NOMO-1 (cell line): ENCODE measurements at regions not wholly inside any gene's neighbourhood (a gene's known extent, or its start where the extent isn't known, plus 50 kb on each side); places are given as distances from the start of the nearest gene placed in this dataset.

ENCODE experiments used
- DNase-seq, 2 experiments: peaks; one replicate each; lab custom pipeline; 2025; ENCODE audit not compliant: unreplicated experiment in 2 of 2; lab: John Stamatoyannopoulos, UW

DNA sequence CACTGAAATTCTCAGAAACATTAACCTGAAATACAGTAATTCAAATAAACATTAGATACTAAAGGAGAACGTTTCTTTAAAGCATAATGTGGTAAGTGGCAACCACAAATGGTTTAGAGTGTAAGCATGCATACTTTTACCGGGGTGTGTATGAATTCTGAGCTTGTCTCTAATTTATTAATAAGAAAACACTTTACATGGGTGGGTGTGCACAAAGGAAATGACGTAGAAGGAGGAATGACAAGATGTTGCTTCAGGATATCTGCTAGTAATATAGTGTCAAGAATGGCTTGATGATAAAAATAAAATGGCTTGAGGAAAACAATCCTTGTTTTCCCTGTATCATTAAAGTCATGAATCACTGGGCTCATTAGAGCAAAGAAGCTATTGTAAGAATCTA, 92.5 kb downstream of the ARL4A start:
- DNase-seq: no peak

DNA sequence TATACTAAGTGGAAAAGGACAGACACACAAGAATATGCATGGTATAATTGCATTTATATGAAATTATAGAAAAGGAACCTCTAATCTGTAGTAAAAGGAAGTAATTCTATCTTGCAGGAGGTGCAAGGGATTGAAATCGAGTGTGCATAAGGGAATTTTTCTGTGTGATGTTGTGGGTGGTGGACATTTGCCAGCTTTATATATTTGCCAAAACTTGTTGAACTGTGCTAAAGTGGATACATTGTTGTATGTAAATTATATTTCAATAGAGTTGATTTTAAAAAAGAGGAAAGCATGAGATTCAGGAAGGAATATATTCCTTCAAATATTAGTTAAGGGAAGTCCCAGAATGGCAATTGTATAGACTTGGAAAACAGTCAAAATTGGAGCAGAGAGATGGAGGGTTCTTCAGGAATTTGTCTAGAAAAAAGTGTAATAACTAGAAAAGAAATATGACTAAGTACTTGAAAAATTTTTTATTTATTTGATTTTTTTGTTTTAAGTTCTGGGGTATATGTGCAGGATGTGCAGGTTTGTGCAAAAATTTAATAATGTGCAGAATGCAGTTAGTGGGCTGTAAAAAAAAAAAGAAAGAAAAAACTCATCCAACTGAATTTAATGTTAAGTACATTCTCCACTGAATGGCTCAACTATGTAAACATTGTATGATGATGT, 96.1 kb downstream of the ARL4A start:
- no peak for DNase-seq

DNA sequence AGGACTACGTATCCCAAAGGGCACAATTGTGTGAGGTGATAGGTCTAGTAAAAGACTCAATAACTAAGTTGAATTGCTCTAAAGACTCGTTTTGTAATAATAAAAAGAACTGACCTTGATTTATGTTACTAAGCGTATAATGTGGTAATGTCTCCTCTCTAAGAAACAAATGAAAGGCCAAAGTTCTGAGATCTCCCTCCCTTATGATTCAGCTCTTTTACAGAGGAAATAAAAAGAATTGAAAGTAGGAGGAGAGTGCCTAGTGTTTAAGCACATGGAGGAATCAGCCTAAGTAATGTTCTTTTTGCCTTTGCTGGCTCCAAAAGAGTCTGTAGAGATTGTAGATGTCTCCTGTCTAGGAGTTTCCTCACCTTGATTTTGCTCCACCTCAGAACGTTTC, 98.0 kb downstream of the ARL4A start:
- no peak for DNase-seq

DNA sequence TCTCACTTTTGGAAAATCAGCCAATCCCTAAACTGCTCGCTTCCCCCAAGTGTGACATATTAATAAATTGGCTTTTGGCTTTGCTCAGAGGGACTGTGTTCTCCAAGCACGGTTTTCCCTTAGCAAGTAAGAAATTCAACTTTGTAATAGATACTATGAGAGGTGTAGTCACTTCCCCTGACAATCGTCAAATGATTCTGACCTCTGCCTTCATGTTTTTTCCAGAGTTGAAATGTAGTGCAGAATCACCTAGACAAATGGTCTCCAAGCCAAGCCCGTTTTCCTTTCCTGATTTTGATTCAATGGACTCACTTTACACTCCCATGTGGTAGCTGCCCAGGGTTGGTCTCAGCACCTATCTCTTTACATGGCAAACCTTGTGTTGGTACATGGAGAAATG, 99.1 kb downstream of the ARL4A start:
- DNase-seq: no peak

DNA sequence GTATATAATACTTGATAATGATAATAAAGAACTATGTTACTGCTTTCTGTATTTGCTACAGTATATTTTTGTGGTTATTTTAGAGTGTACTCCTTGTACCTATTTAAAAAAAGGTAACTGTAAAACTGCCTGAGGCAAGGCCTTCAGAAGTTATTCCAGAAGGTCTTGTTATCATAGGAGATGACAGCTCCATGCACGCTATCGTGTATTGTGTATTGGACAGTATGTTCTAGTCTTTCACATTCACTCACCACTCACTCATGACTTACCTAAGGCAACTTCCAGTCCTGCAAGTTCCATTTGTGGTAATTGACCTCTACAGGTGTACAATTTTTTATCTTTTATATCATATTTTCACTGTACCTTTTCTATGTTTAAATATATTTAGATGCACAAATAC, 100.7 kb downstream of the ARL4A start:
- no peak for DNase-seq

DNA sequence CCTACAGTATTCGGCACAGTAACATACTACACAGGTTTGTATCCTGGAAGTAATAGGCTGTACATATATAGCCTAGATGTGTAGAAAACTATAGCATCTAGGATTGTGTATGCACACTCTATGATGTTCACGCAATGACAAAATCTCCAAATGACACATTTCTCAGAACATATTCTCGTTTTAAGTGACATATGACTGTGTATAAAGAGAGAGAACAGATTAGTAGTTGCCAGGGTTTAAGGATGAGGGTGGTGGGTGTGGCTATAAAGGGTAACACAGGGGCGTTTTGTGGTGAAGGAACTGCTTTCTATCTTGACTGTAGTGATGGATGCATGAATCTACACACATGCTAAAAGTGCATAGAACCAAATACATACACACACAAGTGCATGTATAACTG, 101.2 kb downstream of the ARL4A start:
- DNase-seq: no peak

DNA sequence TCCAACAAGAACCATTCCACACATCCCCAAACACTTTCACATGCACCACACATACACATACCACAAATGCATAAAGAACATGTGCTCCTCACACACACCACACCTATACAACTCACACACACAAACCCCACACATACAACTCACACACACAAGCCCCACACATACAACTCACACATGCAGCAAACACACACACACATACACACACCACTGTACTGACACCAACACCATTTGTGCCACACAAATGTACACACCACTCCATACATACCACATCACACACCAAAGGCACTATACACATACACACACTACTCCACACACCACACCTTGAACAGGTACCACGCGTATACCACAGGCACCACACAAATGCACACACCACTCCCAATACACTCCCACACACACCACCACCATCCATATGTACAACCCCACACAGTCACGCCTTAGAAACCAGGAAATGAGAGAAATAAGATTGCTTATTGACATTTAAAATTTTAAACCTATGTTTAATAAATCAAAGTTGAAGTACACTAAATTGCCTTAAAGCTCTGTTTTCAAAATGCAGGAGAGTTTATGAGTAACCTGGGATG, 107.4 kb downstream of the ARL4A start:
- no peak for DNase-seq

DNA sequence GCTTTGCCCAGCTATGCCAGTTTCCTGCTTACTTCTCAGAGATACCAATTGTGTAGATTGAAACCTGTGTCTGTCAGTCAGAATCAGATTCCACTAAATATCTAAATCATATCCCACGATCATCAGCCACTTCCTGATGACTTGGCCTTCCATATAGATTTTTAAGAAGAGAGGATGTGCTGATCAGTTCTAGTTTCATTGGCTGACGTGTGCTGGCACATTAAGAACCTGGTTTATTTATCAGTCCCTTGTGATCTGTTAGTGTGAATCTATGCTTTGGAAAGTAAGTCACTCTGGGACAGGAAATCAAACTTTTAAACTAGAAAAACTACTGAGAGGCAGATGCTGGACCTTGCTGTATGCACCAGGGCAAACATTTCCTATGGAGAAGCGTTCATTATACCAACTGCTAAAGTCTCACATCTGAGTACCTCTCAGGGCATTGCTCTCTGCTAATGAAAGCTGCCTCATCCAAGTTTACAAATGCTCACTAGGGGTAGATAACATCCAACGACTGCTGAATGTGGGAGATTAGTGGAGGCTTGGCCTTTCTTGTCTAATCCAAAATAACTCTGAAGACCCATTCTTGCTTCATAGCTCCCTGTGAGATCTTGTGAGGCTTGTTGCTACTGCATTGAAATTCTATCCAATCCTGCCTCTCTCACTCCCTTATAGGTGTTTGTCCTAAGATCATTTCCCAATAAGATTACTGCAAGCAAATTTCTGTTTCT, 109.1 kb downstream of the ARL4A start:
- DNase-seq: no peak

DNA sequence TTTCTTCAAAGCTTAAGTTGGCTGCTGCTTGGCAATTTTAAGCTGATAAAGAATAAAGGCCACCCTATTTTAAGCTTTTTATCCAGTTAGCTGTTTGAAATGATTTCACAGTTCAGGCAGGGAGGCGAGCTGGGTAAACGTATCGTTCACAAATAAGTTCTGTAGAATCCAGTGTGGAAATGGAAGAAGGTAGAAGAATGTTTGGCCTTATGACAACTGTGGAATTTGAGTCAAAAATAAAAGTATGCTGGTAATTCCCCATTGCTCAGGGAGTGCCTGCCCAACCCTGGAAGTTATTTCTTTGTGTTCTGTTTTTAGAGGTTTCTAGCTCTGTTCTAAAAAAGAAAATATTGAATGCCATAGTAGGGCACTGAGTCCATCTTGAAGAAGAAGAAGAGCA, 113.1 kb downstream of the ARL4A start:
- no peak for DNase-seq

DNA sequence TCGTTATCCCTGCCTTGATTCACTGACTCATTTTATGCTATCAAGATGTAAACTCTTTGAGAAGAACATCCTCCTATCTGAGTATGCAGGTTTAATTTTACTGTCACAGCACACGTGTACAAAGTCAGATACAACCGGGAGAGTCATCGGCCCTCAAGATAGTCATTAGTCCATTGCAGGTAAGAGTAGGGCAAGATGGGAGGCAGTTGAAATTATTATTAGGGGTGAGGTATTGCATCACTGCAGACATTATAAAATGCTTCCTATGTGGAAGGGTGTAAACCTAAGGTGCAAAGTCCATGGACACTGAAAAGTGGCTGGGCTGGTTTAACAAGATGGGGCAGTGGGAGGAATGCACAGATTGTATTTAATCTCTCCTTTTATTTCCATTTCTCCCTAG, 113.7 kb downstream of the ARL4A start:
- no peak for DNase-seq

DNA sequence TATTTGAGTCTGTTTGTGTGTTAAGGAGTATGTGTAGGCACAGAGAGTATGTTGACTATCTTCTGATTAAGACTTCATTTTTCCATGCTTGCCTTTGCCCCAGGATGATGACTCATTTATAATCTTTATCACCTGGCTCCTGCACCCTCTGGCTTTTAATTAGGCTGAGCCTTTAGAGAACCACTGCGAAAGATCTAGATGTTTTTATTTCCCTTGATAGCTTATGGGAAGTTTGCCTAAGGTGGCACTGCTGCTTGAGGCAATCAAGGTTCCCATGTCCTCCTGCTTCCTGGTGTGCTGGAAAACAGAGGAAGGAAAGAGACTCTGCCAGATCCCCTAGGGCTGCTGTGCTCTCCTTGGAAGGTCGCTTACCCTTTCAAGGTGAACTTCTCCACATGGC, 114.6 kb downstream of the ARL4A start:
- DNase-seq: no peak

DNA sequence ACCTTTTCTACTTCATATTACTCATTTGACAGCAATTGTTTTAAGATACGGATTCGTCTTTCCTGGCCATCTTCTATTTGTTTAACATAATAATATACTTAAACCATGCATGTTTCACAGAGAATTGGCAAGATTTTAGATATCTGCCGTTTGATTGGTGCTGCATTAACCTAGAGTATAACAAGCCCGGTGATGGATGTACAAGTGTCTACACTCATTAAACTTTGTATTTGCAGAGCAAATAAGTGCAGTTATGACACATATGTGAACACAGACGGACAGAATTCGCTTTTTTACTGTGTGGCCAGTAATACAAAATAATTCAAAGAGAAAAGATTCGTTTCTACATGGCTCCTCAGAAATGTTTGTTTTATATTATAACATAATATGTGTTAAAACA, 116.1 kb downstream of the ARL4A start:
- DNase-seq: no peak

DNA sequence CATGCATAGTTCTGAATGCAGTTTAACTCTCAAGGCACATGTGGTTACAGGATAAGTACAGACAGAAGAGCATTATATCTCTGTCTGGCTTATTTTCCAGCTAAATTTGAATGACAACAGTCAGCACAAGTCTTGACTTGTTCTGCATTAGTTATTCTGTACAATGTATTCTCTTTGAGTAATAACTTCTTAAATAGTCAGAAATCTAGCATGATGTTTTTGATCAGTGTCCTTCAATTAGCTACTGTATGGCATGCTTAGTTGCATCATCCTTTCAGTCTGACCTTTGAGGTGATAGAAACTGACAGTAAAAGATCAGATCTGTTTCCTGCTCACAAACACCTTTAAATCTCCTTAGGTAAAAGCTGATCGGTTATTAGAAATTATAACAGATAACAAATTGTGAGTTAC, 118.1 kb downstream of the ARL4A start:
- no peak for DNase-seq

DNA sequence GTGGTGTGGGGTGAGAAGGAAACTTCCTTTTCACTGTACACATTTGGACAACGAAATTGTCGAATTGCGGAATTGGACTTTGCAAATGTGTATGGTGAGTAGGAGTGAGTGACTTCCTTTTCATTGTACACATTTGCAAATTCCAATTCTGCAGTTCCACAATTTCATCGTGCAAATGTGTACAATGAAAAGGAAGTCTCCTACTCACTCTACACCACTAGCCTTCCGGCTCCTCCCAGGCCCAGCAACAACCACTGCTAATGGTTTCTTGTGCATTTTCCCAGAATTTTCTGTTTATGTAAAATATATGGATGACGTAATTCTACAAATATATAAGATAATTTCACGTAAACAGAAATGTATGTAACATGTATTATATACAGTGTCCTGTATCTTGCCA, 118.5 kb downstream of the ARL4A start:
- DNase-seq: peak; percentile 52 to 53

DNA sequence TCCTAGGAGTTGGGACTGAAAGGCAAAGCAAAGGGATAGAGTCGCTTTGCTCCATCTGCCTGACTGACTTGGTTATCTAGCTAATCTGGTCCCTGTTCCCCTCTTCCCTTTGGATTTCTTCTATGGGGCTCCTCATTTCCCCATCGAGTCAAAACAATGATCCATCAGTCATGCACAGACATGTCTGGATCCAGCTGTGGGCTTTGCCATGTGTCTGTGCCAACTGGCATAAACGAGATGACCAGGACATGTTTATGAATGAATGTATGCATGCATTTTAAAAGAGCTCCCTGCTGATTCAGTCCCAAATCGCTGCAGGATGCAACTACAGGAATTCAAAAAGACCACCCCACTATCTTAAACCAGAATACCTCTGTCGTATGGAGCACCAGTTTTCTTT, 122.0 kb downstream of the ARL4A start:
- no peak for DNase-seq

DNA sequence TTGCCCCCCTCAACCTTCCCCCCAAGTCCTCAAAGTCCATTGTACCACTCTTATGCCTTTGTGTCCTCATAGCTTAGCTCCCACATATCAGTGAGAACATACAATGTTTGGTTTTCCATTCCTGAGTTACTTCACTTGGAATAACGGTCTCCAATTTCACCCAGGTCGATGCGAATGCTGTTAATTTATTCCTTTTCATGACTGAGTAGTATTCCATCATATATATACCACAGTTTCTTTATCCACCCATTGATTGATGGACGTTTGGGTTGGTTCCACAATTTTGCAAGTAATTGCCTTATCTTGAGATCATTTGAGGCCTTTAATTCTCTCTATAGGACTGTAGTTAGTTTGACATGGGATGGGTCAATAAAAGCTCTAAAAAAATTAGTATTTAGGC, 124.7 kb downstream of the ARL4A start:
- no peak for DNase-seq

DNA sequence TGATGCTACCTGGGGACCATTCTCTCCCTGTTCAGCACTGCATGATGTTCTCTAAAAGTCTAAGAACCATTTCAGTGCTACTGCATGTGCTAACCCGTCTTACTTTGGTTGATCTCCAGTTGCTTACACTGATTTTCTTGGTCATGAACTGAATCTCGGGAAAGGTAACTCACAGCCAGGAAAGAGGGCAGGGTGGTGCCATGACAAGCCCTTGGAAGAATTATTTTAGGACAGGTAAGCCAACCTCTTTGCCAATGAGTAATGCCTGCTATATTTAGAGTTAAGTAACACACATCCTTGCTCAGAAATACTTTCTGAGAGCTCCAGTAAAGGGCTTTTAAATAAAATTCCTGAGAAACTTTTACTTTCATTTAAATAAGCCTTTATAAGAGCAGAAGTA, 126.7 kb downstream of the ARL4A start:
- no peak for DNase-seq

DNA sequence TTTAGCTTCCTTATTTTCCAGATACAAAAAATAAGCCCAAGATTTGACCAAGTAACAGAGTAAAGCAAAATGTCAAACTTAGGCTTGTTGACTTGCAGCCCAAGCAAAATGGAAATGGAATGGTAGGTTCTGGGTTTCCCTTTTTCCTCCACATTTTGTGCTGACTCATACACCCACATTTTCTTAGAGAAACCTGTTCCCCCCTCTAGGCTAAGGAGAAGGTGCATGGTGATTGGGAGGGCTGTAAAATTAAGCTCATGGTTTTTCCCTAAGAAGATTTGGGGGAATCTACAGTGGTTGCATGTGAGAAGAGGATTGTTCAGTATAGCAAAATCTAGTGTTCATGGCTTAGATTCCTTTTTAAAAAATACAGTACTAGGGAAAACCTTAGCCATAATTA, 127.4 kb downstream of the ARL4A start:
- no peak for DNase-seq

DNA sequence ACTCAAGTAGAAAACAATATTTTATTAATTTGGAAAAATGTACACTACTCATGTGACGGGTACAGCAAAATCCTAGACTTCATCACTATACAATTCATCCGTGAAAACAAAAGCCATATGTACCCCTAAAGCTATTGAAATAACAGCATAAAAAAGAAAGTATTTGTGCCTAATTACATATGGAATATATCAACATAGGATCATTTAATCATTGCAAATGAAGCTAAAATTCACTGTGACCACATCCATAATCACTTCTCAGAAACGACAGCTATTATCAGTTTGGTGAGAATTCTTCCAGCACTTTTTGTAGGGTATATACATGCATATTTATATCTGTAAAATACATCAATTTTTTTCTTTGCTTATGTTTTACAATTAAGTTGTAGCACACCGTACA, 128.0 kb downstream of the ARL4A start:
- DNase-seq: no peak

DNA sequence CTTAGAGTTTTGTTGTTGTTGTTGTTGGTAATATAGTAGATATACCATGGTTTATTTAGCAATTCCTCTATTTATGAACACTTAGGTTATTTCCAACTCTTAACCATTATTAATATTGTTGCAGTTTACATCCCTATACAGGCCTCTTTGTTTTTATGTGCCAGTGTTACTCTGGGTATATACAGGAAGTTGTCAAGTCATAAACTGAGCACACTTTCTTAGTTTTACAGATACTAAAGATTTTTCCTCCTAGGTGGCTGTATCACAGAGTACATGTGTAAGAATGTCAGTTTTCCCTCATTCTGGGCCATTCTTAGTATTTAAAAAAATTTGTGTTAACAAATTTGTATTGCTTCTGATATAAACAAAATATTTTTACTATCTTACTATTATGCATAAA, 128.4 kb downstream of the ARL4A start:
- DNase-seq: no peak

DNA sequence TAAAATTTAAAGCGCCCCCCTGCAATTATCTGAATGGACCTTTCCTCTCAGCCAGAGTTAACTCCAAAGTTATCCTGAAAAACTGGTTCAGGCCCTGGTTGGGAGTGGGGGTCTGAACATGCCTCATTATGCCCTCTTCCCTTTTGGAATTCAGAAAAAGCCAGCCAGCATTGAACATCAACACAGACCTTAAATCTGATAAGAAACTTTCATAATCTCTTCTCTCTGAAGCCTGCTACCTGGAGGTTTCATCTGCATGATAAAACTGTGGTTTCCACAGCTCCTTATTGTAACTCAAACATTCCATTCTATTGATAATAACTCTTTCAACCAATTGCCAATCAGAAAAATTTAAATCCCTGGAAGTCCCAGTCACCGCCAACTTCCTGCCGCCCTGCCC, 133.3 kb downstream of the ARL4A start:
- no peak for DNase-seq

DNA sequence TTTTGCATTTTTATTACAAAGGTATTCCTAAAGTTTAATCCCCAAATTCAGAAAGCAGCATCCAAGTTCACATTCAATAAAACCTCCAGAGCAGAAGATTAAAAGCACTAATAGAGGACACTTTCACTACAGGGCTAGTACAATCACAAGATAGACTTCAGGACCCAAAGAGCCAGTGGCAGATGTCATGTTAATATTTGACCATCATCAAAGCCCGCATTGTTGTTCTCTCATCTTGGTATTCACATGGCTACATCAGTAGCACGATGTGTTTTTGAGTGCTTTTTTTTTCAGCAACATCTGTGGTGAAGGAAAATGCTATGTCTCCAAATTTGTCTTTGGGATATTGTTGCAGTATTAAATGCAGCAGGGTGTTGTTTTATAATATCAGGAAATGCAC, 134.3 kb downstream of the ARL4A start:
- DNase-seq: no peak
